Gastrocnemius medialis (tissue), 4 donors: ENCODE measurements at regions not wholly inside any gene's neighbourhood (a gene's known extent, or its start where the extent isn't known, plus 50 kb on each side); places are given as distances from the start of the nearest gene placed in this dataset.

Source experiments
- ATAC-seq, 2 donors: fragments of 150-250 bp; one replicate each; pipeline ENCODE4 v1.9.1; 2016
- DNase-seq, 2 donors: peaks; one replicate each; pipeline ENCODE4 v3.0.0-alpha.2; 2019
- H3K27ac ChIP-seq, 4 donors: fragments of 200-600 bp; sonication (generic); 1 replicate in 1 of 4; 2 replicates in 3 of 4; pipeline ENCODE4 v1.5.1; 2016 to 2018; ENCODE audit warnings: mild to moderate bottlenecking in 2 of 4, moderate library complexity in 1 of 4
- H3K27me3 ChIP-seq, 3 donors: fragments of 200-600 bp; sonication (generic) in 2 of 3; 1 replicate in 1 of 3; 2 replicates in 2 of 3; pipeline versions ENCODE4 v1.5.1 to v1.6.0; 2016 to 2019; ENCODE audit warnings: mild to moderate bottlenecking in 1 of 3, moderate library complexity in 1 of 3
- H3K36me3 ChIP-seq, 2 donors: fragments of 200-600 bp; sonication (generic) in 1 of 2; one replicate each; pipeline ENCODE4 v1.5.1; 2017 to 2018
- H3K4me1 ChIP-seq, 2 donors: fragments of 200-600 bp; sonication (generic) in 1 of 2; one replicate each; pipeline ENCODE4 v1.5.1; 2016 to 2017; ENCODE audit warnings: mild to moderate bottlenecking in 2 of 2
- H3K4me3 ChIP-seq, 4 donors: fragments of 200-600 bp; sonication (generic) in 3 of 4; 1 replicate in 1 of 4; 2 replicates in 3 of 4; pipeline ENCODE4 v1.5.1; 2016 to 2019; ENCODE audit warnings: mild to moderate bottlenecking in 2 of 4
- H3K9me3 ChIP-seq, 3 donors: fragments of 200-600 bp; sonication (generic) in 2 of 3; 1 replicate in 1 of 3; 2 replicates in 2 of 3; pipeline ENCODE4 v1.5.1; 2016 to 2019
- CTCF ChIP-seq, 5 experiments: fragments of 450-650 bp in 3 of 5; fragments of 200-600 bp in 2 of 5; sonication (generic) in 2 of 5; IDR thresholded peaks in 4 of 5; conservative IDR thresholded peaks in 1 of 5; 1 replicate in 4 of 5; 2 replicates in 1 of 5; pipeline ENCODE4 v1.5.1; 2016 to 2019; ENCODE audit warnings: antibody characterized with exemption in 5 of 5, mild to moderate bottlenecking in 3 of 5, moderate library complexity in 3 of 5
- POLR2A ChIP-seq, 2 donors: fragments of 450-650 bp; IDR thresholded peaks; one replicate each; pipeline ENCODE4 v1.6.1; 2017; ENCODE audit warnings: antibody characterized with exemption in 2 of 2, mild to moderate bottlenecking in 2 of 2, moderate library complexity in 2 of 2
- in situ Hi-C, 4 donors: fragments of 200-750 bp; cut with MboI; loops; one replicate each; pipeline versions ENCODE4 v1.15.0 to v1.8.0; 2017; ENCODE audit warnings: low sequenced_read_pairs in 4 of 4
- intact Hi-C: fragments of 100-400 bp; cut with DNase I; formaldehyde crosslinking; loops from one replicate; pipeline ENCODE4 v1.15.1; 2023; ENCODE audit warnings: low total_unique reads

- Histone ChIP-seq H3K36me3 (no peaks in the 10 kb centered on the region), H3K27me3 (no peaks in the 10 kb centered on the region), H3K4me1 (no peaks in the 10 kb centered on the region), H3K27ac (no peak overlapping the region), H3K9me3 (no peaks in the 10 kb centered on the region), H3K4me3 (no peak overlapping the region)
- in situ Hi-C loops (no loop called here), intact Hi-C loops (no loop called here)
- ATAC-seq (no peak), DNase-seq (no peak)
- TF ChIP-seq POLR2A (IDR thresholded peaks at IDR 0.05) = no peak
- no peak for TF ChIP-seq CTCF (IDR thresholded peaks at IDR 0.05 in 4 of 5, conservative IDR thresholded peaks at IDR 0.05 in 1 of 5)
Observed at GRCh38 chr3:144762091-144762490, 790.5 kb downstream of the DIPK2A start.

- ATAC-seq = peak in 1 of 2 donors; percentile 61
- in situ Hi-C loops (no loop called here), intact Hi-C loops (no loop called here)
- peak overlapping the region in 1 of 4 donors; percentile 6 for H3K27ac ChIP-seq
- TF ChIP-seq POLR2A (IDR thresholded peaks at IDR 0.05) (no peak), CTCF (IDR thresholded peaks at IDR 0.05 in 4 of 5, conservative IDR thresholded peaks at IDR 0.05 in 1 of 5) (no peak)
- no peaks in the 10 kb centered on the region for H3K9me3 ChIP-seq
- H3K4me1 ChIP-seq = peaks cover 3 to 4% of the 10 kb centered on the region in 2 donors
- peak overlapping the region; percentile 18 to 37 (median 30) for H3K4me3 ChIP-seq
- DNase-seq = no peak
- H3K27me3 ChIP-seq = no peaks in the 10 kb centered on the region
- H3K36me3 ChIP-seq = no peaks in the 10 kb centered on the region
Observed at GRCh38 chr3:144763878-144764454, 792.3 kb downstream of the DIPK2A start.

- H3K4me1 ChIP-seq = peaks cover 32 to 42% of the 10 kb centered on the region in 2 donors
- no peaks in the 10 kb centered on the region for H3K27me3 ChIP-seq
- no peaks in the 10 kb centered on the region for H3K36me3 ChIP-seq
- peak; percentile 9 to 36 for DNase-seq
- in situ Hi-C loops = no loop called here
- peak overlapping the region in 2 of 4 donors; percentile 30 to 60 for H3K27ac ChIP-seq
- no peak overlapping the region for H3K4me3 ChIP-seq
- TF ChIP-seq POLR2A (IDR thresholded peaks at IDR 0.05) = no peak
- TF ChIP-seq CTCF (IDR thresholded peaks at IDR 0.05 in 4 of 5, conservative IDR thresholded peaks at IDR 0.05 in 1 of 5) = no peak
- peak; percentile 91 to 92 for ATAC-seq
- intact Hi-C loops = loop anchor here (10.0 kb wide), 1 partner anchor 795 kb away; the partner anchor contains the start of gene DIPK2A
- no peaks in the 10 kb centered on the region for H3K9me3 ChIP-seq
Observed at GRCh38 chr3:144770281-144770680, 798.7 kb downstream of the DIPK2A start.

- in situ Hi-C loops = no loop called here
- peak; percentile 61 to 69 for ATAC-seq
- intact Hi-C loops = loop anchor here (10.0 kb wide), 1 partner anchor 796 kb away; the partner anchor contains the start of gene DIPK2A
- peak in 2 of 5 experiments; percentile 10 to 23 for TF ChIP-seq CTCF (IDR thresholded peaks at IDR 0.05 in 4 of 5, conservative IDR thresholded peaks at IDR 0.05 in 1 of 5)
- no peak for TF ChIP-seq POLR2A (IDR thresholded peaks at IDR 0.05)
- Histone ChIP-seq H3K27me3 (no peaks in the 10 kb centered on the region), H3K27ac (peak overlapping the region in 1 of 4 donors; percentile 60), H3K9me3 (no peaks in the 10 kb centered on the region), H3K36me3 (no peaks in the 10 kb centered on the region), H3K4me3 (no peak overlapping the region), H3K4me1 (peaks cover 32 to 42% of the 10 kb centered on the region in 2 donors)
- DNase-seq = no peak
Observed at GRCh38 chr3:144770915-144771351, 799.3 kb downstream of the DIPK2A start.
